ENCODE measurements at regions not wholly inside any gene's neighbourhood (a gene's known extent, or its start where the extent isn't known, plus 50 kb on each side); places are given as distances from the start of the nearest gene placed in this dataset.
"Not testable (repeated sequence)": the region's sequence is repeated elsewhere in the genome, so short reads cannot be mapped to it uniquely, and the experiment has no call there.

- Histone ChIP-seq H3K9me3 (ENCODE audit: control insufficient read depth in 4 of 4, low read length in 3 of 4) (no peaks in the 10 kb centered on the region), H3K4me1 (ENCODE audit: control insufficient read depth in 4 of 4, insufficient read depth in 4 of 4, low read length in 3 of 4) (no peaks in the 10 kb centered on the region), H3K27me3 (ENCODE audit: control insufficient read depth in 4 of 4, insufficient read depth in 4 of 4, low read length in 3 of 4) (no peaks in the 10 kb centered on the region), H3K27ac (ENCODE audit: low read depth in 1 of 2, low read length in 2 of 2) (no peak overlapping the region), H3K4me3 (ENCODE audit: low read depth in 1 of 3, low read length in 3 of 3) (no peak overlapping the region), H3K36me3 (ENCODE audit: control insufficient read depth in 4 of 4, insufficient read depth in 3 of 4, low read depth in 1 of 4, low read length in 3 of 4) (no peaks in the 10 kb centered on the region), H3K9ac (ENCODE audit: low read depth in 1 of 2, low read length in 2 of 2) (no peak overlapping the region)
- DNase-seq (ENCODE audit: low spot score), result no peak
- 97% methylated on average over 2 of the region's 2 CpGs for WGBS
- TF ChIP-seq FOXA2 (IDR thresholded peaks at IDR 0.05), result no peak
These were observed 1652.3 kb upstream of the WWC1 start for GRCh38 chr5:166639151-166639550.

DNA sequence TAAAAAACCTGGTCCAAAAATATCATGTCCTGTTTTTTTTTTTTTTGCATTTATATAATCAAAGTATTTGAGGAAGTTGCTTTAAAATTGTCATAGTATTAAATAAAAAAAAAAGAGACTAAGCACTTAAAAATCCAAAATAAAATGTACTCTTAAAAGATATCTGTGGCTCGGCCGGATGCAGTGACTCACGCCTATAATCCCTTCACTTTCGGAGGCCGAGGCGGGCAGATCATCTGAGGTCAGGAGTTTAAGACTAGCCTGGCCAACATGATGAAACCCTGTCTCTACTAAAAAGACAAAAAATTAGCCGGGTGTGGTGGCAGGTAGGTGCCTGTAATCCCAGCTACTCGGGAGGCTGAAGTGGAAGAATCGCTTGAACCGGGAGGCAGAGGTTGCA lies 1651.3 kb upstream of the WWC1 start:
- DNase-seq (ENCODE audit: low spot score); H3K4me3 ChIP-seq (ENCODE audit: low read depth in 1 of 3, low read length in 3 of 3); H3K36me3 ChIP-seq (ENCODE audit: control insufficient read depth in 4 of 4, insufficient read depth in 3 of 4, low read depth in 1 of 4, low read length in 3 of 4); H3K27me3 ChIP-seq (ENCODE audit: control insufficient read depth in 4 of 4, insufficient read depth in 4 of 4, low read length in 3 of 4); H3K9ac ChIP-seq (ENCODE audit: low read depth in 1 of 2, low read length in 2 of 2); H3K9me3 ChIP-seq (ENCODE audit: control insufficient read depth in 4 of 4, low read length in 3 of 4); H3K27ac ChIP-seq (ENCODE audit: low read depth in 1 of 2, low read length in 2 of 2); H3K4me1 ChIP-seq (ENCODE audit: control insufficient read depth in 4 of 4, insufficient read depth in 4 of 4, low read length in 3 of 4): not testable (repeated sequence)
- 77% methylated on average over 10 of the region's 10 CpGs for WGBS

GRCh38 chr5:166648736-166649135 lies 1642.7 kb upstream of the WWC1 start:
- Histone ChIP-seq H3K36me3 (ENCODE audit: control insufficient read depth in 4 of 4, insufficient read depth in 3 of 4, low read depth in 1 of 4, low read length in 3 of 4) (no peaks in the 10 kb centered on the region), H3K27me3 (ENCODE audit: control insufficient read depth in 4 of 4, insufficient read depth in 4 of 4, low read length in 3 of 4) (no peaks in the 10 kb centered on the region), H3K9ac (ENCODE audit: low read depth in 1 of 2, low read length in 2 of 2) (no peak overlapping the region), H3K27ac (ENCODE audit: low read depth in 1 of 2, low read length in 2 of 2) (no peak overlapping the region), H3K4me1 (ENCODE audit: control insufficient read depth in 4 of 4, insufficient read depth in 4 of 4, low read length in 3 of 4) (no peaks in the 10 kb centered on the region), H3K9me3 (ENCODE audit: control insufficient read depth in 4 of 4, low read length in 3 of 4) (no peaks in the 10 kb centered on the region), H3K4me3 (ENCODE audit: low read depth in 1 of 3, low read length in 3 of 3) (no peak overlapping the region)
- TF ChIP-seq JUND (IDR thresholded peaks at IDR 0.05), result no peak
- DNase-seq (ENCODE audit: low spot score), result no peak
- 84% methylated on average over 1 of the region's 1 CpG for WGBS

DNA sequence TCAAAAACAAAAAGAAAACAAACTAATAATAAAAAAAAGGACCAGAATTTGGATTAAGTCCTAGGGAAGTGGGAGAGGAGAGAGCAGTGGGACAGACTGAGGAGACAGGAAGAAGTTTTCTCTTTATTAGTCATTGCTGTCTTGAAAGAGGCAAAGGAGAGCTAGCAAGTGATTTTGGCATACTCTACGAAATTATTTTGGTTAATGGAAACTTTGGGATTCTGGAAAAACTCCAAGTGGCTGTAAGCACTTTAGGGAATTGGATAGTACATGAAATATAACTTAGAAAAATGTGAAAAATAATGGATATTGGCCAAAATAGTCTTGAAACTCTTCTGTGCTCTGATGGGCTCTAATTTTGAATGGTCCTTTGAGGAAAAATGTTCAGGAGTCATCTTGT lies 1641.8 kb upstream of the WWC1 start:
- no peak for TF ChIP-seq ZBTB33 (IDR thresholded peaks at IDR 0.05)
- TF ChIP-seq YY1 (IDR thresholded peaks at IDR 0.05), result no peak
- TF ChIP-seq JUND (IDR thresholded peaks at IDR 0.05), result no peak
- no peak for TF ChIP-seq MAX (IDR thresholded peaks at IDR 0.05)
- TF ChIP-seq, protein P1, sequence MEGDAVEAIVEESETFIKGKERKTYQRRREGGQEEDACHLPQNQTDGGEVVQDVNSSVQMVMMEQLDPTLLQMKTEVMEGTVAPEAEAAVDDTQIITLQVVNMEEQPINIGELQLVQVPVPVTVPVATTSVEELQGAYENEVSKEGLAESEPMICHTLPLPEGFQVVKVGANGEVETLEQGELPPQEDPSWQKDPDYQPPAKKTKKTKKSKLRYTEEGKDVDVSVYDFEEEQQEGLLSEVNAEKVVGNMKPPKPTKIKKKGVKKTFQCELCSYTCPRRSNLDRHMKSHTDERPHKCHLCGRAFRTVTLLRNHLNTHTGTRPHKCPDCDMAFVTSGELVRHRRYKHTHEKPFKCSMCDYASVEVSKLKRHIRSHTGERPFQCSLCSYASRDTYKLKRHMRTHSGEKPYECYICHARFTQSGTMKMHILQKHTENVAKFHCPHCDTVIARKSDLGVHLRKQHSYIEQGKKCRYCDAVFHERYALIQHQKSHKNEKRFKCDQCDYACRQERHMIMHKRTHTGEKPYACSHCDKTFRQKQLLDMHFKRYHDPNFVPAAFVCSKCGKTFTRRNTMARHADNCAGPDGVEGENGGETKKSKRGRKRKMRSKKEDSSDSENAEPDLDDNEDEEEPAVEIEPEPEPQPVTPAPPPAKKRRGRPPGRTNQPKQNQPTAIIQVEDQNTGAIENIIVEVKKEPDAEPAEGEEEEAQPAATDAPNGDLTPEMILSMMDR (IDR thresholded peaks at IDR 0.05; ENCODE audit: low read depth, low read length, missing input control), result no peak
- no peak for TF ChIP-seq GABPA (IDR thresholded peaks at IDR 0.05 in 1 of 2, conservative IDR thresholded peaks at IDR 0.05 in 1 of 2)

More for the DNA sequence above, 1641.8 kb upstream of the WWC1 start:
- no peak overlapping the region for H3K9ac ChIP-seq (ENCODE audit: low read depth in 1 of 2, low read length in 2 of 2)
- H3K27ac ChIP-seq (ENCODE audit: low read depth in 1 of 2, low read length in 2 of 2), result no peak overlapping the region
- no peak overlapping the region for H3K4me3 ChIP-seq (ENCODE audit: low read depth in 1 of 3, low read length in 3 of 3)
- H3K36me3 ChIP-seq (ENCODE audit: control insufficient read depth in 4 of 4, insufficient read depth in 3 of 4, low read depth in 1 of 4, low read length in 3 of 4), result no peaks in the 10 kb centered on the region
- H3K27me3 ChIP-seq (ENCODE audit: control insufficient read depth in 4 of 4, insufficient read depth in 4 of 4, low read length in 3 of 4), result no peaks in the 10 kb centered on the region
- DNase-seq (ENCODE audit: low spot score), result no peak
- no peaks in the 10 kb centered on the region for H3K9me3 ChIP-seq (ENCODE audit: control insufficient read depth in 4 of 4, low read length in 3 of 4)
- no peaks in the 10 kb centered on the region for H3K4me1 ChIP-seq (ENCODE audit: control insufficient read depth in 4 of 4, insufficient read depth in 4 of 4, low read length in 3 of 4)
- 41% methylated on average over 1 of the region's 1 CpG for WGBS

Data from liver (tissue), 8 donors.